Astrocyte of the cerebellum (primary cell): ENCODE measurements at regions not wholly inside any gene's neighbourhood (a gene's known extent, or its start where the extent isn't known, plus 50 kb on each side); places are given as distances from the start of the nearest gene placed in this dataset.

Experiments used
- DNase-seq: peaks from one replicate; pipeline ENCODE4 v3.0.0-alpha.2; 2011; ENCODE audit warnings: low read depth
- H3K4me3 ChIP-seq: 2 replicates; pipeline ENCODE4 v1.5.1; 2011; ENCODE audit warnings: mild to moderate bottlenecking, low read depth, low read length, moderate library complexity
- in situ Hi-C: cut with HindIII; loops from 2 replicates; pipeline ENCODE4 v1.10.0; 2017; ENCODE audit warnings: low sequenced_read_pairs
- TF ChIP-seq, protein P1 (sequence below): IDR thresholded peaks from 2 replicates; pipeline ENCODE4 v1.5.1; 2012; ENCODE audit warnings: low read length, low read depth, moderate library complexity, mild to moderate bottlenecking; ENCODE audit errors: missing control alignments

DNA sequence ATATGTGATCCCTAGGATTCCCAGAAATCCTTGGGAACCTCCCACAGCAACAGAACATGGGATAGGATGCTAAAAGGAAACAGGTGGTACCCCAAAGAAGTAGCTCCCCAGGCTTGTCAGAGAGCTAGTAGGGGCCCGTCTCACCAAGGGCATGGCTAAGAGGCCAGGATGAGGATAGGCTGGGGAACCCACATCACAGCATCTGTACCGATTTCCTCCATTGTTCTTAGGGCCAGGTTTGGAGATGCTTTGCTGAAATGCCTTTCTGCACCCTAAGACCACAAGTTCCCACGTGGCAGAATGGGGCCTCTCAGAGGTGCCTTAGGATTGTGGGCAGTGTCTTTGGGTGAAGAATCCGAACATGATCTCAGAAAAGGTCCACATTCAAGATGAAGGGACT is 169.5 kb downstream of the HS3ST3B1 start:
- in situ Hi-C loops: no loop called here
- H3K4me3 ChIP-seq: no peak overlapping the region
- TF ChIP-seq, protein P1, sequence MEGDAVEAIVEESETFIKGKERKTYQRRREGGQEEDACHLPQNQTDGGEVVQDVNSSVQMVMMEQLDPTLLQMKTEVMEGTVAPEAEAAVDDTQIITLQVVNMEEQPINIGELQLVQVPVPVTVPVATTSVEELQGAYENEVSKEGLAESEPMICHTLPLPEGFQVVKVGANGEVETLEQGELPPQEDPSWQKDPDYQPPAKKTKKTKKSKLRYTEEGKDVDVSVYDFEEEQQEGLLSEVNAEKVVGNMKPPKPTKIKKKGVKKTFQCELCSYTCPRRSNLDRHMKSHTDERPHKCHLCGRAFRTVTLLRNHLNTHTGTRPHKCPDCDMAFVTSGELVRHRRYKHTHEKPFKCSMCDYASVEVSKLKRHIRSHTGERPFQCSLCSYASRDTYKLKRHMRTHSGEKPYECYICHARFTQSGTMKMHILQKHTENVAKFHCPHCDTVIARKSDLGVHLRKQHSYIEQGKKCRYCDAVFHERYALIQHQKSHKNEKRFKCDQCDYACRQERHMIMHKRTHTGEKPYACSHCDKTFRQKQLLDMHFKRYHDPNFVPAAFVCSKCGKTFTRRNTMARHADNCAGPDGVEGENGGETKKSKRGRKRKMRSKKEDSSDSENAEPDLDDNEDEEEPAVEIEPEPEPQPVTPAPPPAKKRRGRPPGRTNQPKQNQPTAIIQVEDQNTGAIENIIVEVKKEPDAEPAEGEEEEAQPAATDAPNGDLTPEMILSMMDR: no peak
- DNase-seq: no peak

DNA sequence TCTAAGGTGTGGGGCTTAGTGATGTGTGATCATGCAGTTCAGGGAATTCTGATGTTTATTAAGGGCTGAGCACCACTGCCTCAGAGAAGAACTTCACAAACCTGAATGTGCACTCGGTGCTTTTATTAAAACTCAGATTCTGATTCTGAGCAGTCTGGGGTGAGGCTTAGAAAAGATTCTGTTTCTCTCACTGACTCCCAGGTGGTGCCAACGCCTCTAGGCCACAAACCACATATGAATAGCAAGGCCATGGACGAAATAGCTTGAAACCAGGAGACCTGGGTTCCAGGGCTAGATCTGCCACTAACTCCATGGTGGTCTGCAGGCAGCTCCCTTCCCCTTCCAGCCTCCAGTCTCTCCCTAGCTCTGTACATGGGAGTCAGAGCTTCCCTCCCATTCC is 169.1 kb downstream of the HS3ST3B1 start:
- TF ChIP-seq, protein P1: no peak
- no peak overlapping the region for H3K4me3 ChIP-seq
- DNase-seq: no peak
- in situ Hi-C loops: no loop called here

DNA sequence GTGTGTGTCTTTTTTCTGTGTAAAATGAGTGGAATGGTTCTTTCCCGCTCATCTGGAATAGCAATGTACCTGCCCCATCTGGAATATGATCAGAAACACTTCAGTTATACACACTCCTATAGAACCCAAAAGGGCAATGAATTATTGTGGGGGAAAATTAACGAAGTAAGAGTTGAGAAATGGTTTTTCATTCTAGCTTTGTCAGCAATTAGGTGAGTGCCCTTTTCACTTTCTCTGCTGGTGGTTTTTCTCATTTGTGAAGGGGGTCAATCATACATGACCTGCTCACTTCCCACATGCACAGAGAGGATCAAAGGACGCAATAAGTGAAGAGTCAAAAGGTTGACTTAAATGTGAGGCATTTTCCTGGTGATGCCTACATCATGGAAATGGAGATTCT is 168.0 kb downstream of the HS3ST3B1 start:
- TF ChIP-seq, protein P1: no peak
- no peak overlapping the region for H3K4me3 ChIP-seq
- no peak for DNase-seq
- in situ Hi-C loops: no loop called here

DNA sequence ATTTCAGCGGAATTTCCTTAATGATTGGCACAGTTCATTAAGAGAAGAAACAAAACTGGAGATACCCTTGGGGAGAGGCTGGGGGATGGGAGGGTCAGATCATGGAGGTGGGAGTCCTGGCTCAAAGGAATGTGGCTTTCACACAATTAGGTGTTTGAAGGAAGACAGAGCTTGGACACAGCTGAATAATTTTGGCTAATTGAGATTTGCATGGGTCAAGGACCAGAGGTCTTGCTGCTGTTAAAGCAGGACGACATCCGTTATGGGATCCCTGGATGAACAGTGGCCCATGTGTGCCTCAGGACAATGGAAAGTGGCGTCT is 160.3 kb downstream of the HS3ST3B1 start:
- TF ChIP-seq, protein P1: no peak
- in situ Hi-C loops: no loop called here
- no peak for DNase-seq
- no peak overlapping the region for H3K4me3 ChIP-seq

DNA sequence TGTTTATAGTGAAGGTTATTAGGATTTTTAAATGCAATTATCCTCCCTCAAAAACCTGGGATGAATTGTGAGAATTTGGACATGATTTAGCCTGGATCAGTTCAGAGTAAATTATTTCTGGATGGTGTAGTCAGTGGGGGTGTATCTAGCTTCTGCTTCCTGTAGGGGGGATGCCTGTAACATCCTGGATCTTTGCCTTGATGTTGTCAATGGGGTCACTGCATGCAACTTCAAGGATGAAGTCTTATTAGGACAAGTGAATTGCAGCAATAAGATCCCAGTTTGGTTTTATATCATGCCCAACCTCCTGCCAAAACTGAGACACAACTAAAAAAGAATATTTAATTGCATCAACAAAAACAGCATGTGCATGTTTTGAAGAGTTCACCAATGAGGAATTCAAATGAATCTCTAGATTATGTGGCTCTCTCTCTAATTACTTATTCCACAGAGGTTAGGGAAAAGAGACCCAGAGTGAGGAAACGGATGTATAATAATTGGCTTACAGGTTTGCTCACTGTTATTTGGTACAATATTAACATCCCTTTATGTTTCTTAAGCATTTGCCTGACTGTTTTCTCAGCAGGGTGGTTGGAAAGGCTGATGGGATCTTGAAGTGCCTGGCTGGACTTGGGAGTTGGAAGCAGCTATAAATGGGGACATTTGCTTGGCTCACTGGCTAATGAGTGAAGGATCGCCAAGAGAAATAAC is 159.8 kb downstream of the HS3ST3B1 start:
- in situ Hi-C loops: no loop called here
- DNase-seq: no peak
- H3K4me3 ChIP-seq: no peak overlapping the region
- TF ChIP-seq, protein P1: no peak

DNA sequence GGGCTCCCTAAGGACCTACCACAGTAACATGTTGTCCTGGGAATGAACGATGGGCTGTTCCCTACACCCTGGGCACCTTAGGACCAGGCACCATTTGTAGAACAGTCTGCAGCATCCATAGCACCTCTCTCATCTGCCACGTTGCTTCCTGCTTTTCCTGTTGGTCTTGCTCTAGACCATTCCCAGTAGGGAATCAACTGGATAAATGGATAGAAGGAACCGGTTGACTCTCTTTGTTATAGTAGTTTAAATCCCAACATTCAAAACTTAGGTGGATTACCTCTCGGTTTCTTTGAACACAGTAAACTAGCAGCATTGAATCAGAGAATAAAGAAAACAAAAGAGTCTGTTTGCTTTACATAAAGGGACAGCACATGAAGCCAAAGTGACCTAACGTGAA is 159.1 kb downstream of the HS3ST3B1 start:
- TF ChIP-seq, protein P1: no peak
- no peak for DNase-seq
- no peak overlapping the region for H3K4me3 ChIP-seq
- in situ Hi-C loops: no loop called here
